Smooth muscle cell of the brain vasculature (primary cell): ENCODE measurements at regions not wholly inside any gene's neighbourhood (a gene's known extent, or its start where the extent isn't known, plus 50 kb on each side); places are given as distances from the start of the nearest gene placed in this dataset.
"Not testable (repeated sequence)": the region's sequence is repeated elsewhere in the genome, so short reads cannot be mapped to it uniquely, and the experiment has no call there.

Experiments
- DNase-seq: peaks from one replicate; pipeline ENCODE4 v3.0.0-alpha.2; 2012; ENCODE audit warnings: low read depth, low spot score

GRCh38 chr14:34098045-34098984 is 147.4 kb upstream of the EGLN3 start:
- peak; percentile 20 for DNase-seq

- DNase-seq: no peak
Observed at GRCh38 chr14:34097644-34098043, 146.8 kb upstream of the EGLN3 start.

GRCh38 chr14:34094384-34094783 is 143.5 kb upstream of the EGLN3 start:
- no peak for DNase-seq

- DNase-seq: no peak
Observed at GRCh38 chr14:34093883-34094282, 143.0 kb upstream of the EGLN3 start.

- DNase-seq: no peak
Observed at GRCh38 chr14:34090451-34090850, 139.6 kb upstream of the EGLN3 start.

- no peak for DNase-seq
Observed at GRCh38 chr14:34088914-34089313, 138.0 kb upstream of the EGLN3 start.

- DNase-seq: no peak
Observed at GRCh38 chr14:34087571-34087970, 136.7 kb upstream of the EGLN3 start.

- no peak for DNase-seq
Observed at GRCh38 chr14:34086223-34086757, 135.4 kb upstream of the EGLN3 start.

- no peak for DNase-seq
Observed at GRCh38 chr14:34085695-34086094, 134.8 kb upstream of the EGLN3 start.

GRCh38 chr14:34081576-34082136 is 130.8 kb upstream of the EGLN3 start:
- no peak for DNase-seq

- no peak for DNase-seq
Observed at GRCh38 chr14:34081101-34081575, 130.3 kb upstream of the EGLN3 start.

- DNase-seq: not testable (repeated sequence)
Observed at GRCh38 chr14:34079643-34080042, 128.8 kb upstream of the EGLN3 start.

- DNase-seq: peak; percentile 46
Observed at GRCh38 chr14:34078117-34078743, 127.4 kb upstream of the EGLN3 start.

GRCh38 chr14:34075826-34076225 is 125.0 kb upstream of the EGLN3 start:
- DNase-seq: no peak

GRCh38 chr14:34075042-34075744 is 124.3 kb upstream of the EGLN3 start:
- no peak for DNase-seq

- DNase-seq: no peak
Observed at GRCh38 chr14:34072921-34073320, 122.0 kb upstream of the EGLN3 start.

GRCh38 chr14:34072401-34072800 is 121.5 kb upstream of the EGLN3 start:
- DNase-seq: no peak

- DNase-seq: no peak
Observed at GRCh38 chr14:34070917-34071407, 120.1 kb upstream of the EGLN3 start.

GRCh38 chr14:34069854-34070582 is 119.1 kb upstream of the EGLN3 start:
- DNase-seq: no peak

- no peak for DNase-seq
Observed at GRCh38 chr14:34067587-34067986, 116.7 kb upstream of the EGLN3 start.
